ENCODE measurements at regions not wholly inside any gene's neighbourhood (a gene's known extent, or its start where the extent isn't known, plus 50 kb on each side); places are given as distances from the start of the nearest gene placed in this dataset.

- DNase-seq = no peak
These were observed 336.6 kb downstream of the SMAD2 start for GRCh38 chr18:47593744-47594472.

DNA sequence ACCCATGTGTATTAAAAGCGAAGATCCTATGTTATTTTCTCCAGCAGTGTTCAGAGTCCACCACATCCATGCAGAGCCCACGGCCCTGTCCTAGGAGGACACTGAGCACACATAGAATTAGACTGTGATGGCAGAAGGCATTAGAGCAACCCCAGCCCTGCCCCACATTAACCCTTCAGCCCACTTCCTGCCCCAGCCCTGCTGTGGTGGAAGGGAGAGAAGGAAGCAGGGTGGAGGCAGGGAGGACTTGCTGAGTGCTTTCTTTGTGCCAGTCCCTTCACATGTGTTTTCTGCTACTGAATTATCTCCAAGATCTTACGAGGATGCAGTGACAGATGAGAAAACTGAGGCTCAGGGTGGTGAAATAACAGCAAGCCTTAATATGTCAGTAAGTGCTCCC, 339.0 kb downstream of the SMAD2 start:
- no peak for DNase-seq

DNA sequence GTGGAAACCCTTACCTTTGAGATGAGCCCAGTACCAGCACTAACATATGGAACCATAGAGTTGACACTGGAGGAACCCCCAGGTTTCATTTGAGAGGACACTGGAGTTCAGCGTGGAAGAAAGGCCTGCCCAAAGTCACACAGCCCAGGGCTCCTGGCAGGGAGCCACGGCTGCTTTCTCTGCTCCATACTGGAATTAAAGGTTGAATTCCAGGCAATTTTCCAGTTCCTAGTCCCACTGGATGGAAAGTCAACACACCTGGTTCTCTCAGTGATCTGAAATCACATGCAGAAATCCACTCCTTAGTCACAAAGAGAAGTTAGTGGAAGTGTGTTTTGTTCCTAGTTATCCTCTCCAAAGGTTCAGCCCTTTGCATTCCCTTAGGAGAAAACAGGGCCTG, 336.1 kb upstream of the SKOR2 start:
- DNase-seq = no peak

DNA sequence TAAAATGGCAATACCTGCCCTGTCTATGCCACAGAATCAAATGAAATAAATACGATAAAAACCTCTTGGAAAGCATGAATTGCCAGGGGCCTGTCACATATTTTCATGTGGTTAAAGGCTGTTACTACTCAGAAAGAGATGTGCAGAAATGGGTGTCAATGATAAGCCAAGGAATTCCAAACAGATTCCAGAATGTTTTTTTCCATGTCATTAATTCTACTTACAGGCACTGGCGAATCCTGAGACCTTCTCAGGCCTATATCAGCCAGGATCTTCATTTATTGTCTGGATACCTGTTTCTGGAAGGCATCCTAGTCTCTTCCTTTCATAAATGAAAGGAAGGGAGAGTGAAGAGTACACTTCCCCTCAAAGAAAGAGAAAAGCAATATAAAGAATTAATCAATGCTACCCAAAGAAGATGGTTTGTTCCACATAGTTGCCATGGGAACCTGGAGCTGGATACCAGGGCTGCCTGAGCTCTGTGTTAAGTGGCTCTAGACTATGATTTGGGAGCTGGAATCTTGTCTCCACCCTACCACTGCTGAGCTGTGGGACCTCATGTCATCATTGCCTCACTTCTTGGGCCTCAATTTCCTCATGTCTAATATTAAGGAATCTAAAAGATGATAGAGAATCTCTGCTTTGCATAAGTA, 335.1 kb upstream of the SKOR2 start:
- DNase-seq = no peak

DNA sequence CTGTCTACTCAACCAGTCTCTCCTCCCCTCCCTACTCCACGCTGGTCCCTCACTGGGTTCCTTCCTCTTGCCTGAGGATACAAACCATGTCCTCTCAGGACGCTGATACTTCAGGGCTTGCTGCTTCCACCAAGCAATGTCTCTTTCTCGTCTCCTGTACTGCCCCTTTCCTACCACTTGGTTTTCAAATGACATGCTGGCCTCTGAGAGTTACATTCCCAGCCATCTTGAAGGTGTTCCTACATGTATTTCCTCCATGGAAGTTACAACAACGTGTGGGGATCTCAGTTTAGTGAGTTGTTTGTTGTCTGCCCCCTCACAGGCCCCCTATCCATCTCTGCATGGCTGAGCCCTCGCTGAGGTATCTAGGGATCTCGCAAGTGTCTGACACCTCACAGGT, 334.5 kb upstream of the SKOR2 start:
- no peak for DNase-seq

- no peak for DNase-seq
These were observed 333.7 kb upstream of the SKOR2 start for GRCh38 chr18:47585136-47585535.

DNA sequence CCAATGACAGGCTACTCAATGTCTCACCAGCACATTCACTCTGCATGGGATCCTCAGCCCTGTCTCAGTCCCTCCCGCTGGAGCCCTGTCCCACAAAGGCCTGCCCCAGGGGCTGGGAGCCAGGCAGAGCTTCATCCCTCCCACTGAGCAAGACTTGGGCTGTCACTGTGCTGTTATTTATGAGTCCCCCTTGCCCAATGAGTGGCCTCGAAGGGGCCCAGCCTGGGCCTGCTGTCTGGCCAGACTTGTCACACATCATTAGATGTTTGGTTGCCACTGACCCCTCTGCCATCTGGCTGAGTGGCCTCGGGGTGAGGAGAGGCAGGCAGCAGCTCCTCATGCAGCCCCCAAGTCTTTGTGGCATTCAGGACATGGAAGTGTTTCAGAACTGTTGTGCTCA, 330.6 kb upstream of the SKOR2 start:
- DNase-seq = no peak

DNA sequence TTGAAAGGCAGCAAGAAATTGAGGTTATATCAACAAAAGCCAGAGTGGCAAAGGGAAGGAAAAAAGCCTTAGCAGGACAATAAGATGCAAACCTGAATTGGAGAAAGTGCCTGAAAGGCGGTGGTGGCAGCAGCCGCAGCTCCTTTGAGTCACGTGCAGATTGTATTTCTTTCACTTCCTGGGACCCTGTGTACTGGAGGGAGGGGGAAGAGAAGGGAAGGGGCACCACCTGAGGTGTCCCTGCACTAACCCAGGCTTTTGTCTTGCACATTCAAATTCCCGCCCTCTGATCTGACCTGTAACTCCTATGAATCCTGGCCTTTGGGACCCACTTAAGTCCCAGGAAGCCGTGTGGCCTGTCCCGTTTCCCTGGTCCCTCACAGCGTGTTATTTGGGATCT, 326.1 kb upstream of the SKOR2 start:
- no peak for DNase-seq

DNA sequence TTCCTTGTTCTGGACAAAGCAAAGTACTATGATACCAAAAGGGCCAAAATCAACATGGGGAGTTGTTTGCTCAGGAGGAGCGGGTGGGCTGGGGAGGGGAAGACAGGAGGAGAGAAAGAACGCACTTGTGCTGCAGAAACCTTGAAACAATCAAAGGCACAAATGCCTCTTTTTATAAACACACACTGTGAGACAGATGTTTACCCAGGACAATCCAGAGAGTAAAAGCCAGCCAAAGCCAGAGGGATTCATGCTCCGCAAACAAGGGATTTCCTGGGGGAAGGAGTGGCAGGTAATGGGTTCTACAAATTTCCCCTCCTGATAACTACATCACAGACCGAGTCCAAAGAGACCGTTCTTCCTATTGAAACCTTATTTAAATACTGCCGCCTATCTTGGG, 323.5 kb upstream of the SKOR2 start:
- DNase-seq = no peak

GRCh38 chr18:47571957-47572356, 320.5 kb upstream of the SKOR2 start:
- no peak for DNase-seq

DNA sequence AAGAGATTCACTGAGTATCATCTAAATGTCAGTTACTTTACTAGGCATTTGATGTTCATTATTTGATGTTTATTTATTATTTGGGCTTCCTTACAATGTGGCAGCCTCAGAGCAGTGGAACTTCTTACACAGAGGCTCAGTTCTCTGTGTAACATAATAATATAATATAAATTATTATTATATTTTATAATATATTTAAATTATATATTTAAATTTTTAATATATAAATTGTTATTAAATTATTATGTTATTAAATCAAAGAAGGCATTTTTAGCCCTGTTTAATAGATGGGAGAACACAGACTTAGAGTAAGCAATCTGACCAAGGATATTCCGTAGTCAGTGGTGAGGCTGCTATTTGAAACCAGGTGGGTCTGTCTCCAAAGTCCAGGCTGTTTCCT, 315.3 kb upstream of the SKOR2 start:
- DNase-seq = no peak

GRCh38 chr18:47560723-47561715, 309.6 kb upstream of the SKOR2 start:
- DNase-seq = no peak

- no peak for DNase-seq
These were observed 306.8 kb upstream of the SKOR2 start for GRCh38 chr18:47558110-47558750.

GRCh38 chr18:47557160-47557559, 305.7 kb upstream of the SKOR2 start:
- no peak for DNase-seq

DNA sequence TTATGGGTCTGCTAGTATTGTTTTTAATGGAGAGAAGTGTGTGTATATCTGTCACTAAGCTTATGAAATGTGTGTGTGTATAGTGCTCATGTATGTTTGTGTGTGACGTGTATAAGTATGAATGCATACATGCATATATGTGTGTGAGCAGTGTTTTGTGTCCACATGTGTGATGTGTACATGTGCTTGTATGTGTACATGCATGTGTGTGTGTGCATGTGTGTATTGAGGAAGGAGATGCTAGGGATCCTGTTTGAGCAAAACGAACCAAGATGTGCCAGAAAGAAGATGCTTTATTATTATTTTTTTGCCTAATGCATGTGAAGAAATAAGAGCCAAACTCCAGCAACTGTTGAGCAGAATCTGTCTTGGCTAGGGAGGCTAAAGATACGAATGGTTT, 301.3 kb upstream of the SKOR2 start:
- DNase-seq = no peak

GRCh38 chr18:47550611-47551010, 299.2 kb upstream of the SKOR2 start:
- no peak for DNase-seq

DNA sequence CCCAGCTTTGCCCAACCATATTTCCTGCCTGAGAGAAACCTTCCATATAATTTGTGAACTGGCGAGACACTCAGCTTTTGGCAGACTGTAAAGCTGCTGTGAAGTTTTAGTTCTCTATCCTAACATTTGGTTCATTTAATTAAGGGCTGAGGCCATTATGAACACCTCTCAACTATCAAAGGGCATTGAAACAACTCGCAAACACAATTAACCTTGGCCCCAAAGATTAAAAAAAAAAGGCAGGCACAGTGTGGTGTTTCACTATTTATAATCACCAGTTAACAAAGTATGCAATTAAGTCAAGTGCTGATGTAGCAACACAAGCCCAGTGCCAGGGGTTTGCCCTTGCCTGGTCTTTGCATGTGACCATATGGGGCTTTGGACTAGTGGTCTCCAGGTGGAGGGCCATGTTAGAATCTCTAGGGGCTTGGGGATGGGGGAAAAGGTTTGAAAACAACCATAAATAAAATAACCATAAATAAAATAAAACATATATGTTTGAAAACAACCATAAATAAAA, 297.6 kb upstream of the SKOR2 start:
- no peak for DNase-seq

- no peak for DNase-seq
These were observed 296.2 kb upstream of the SKOR2 start for GRCh38 chr18:47547539-47548202.

DNA sequence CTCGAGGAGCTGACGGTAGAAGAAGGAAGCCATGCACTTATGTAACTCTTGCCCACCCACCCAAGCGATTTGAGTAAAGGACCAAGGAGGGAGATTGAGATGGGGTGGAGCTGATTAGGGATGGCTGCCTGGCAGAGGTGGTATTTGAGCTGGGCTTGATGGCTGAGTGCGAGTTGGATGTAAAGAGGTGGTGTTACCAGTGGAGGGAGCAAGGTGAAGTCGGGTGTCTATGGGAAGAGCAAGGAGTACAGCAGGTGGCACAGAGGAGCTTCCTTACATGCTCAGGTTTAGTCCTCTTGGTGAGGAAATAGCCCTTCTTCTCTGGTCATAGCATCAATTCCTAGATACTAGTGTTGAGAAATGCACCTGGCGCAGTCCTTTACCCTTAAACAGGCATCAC, 294.2 kb upstream of the SKOR2 start:
- no peak for DNase-seq

DNA sequence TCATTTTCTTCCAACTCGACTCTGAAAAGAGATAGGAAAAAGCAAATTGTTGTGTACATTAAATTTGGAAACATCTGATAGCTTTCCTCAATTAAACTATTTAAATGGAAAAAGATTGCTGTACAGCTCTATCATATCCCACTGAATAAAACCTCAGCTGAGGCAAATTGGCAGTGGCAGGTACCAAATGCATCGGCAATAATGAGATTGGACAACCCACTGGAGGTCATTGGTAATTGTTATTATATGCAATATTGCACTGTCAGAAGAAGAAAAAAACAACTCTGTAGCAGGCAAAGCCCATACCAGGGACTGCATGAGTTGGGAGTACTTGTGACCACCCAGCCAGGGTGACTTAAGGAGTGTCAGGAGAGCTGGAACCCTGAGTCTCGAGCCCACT, 291.6 kb upstream of the SKOR2 start:
- no peak for DNase-seq

GRCh38 chr18:47542551-47542950, 291.1 kb upstream of the SKOR2 start:
- DNase-seq = no peak

DNA sequence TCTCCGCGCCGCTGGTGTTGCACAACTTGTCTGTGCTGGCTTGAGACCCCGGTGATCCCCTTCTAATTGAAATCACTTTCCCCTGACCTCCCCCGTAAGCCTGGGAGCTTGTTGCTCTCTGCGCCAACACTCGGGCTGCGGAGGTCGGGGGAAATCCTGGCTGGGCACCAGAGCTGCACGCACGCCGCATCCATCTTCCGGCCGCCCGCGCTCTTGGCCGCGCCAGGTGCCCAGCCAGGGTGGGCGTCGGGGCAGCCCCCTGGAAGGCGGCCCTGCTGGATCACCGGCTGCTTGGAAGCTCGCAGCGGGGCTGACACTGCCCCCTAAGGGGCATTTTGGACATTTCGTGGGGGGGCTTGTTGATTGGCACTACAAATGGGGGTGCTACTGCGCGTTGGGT, 280.3 kb upstream of the SKOR2 start:
- DNase-seq = no peak
